GM12878 (cell line): ENCODE measurements at regions not wholly inside any gene's neighbourhood (a gene's known extent, or its start where the extent isn't known, plus 50 kb on each side); places are given as distances from the start of the nearest gene placed in this dataset.

Experiments used
- ATAC-seq: fragments of 200-7000 bp; cut with Tn5 transposase; 3 replicates; pipeline ENCODE4 v1.9.1; 2020; ENCODE audit warnings: mild to moderate bottlenecking, moderate library complexity
- BruUV-seq: library from RNA; stranded (reverse); fragments of 400-500 nt; replicated peaks from 2 replicates; lab custom pipeline; 2021; lab: Mats Ljungman, UMichigan
- CTCF ChIA-PET: fragments of 300-600 bp; sonication (Branson Sonifier 250); formaldehyde crosslinking; extraction: SDS; loops from one replicate; lab custom pipeline; 2021; ENCODE audit warnings: inconsistent platforms; lab: Yijun Ruan, JAX
- POLR2A ChIA-PET: fragments of 350-600 bp; formaldehyde crosslinking; extraction: SDS; loops from one replicate; lab custom pipeline; 2021; ENCODE audit warnings: inconsistent platforms; lab: Charles Lee
- RAD21 ChIA-PET: fragments of 300-600 bp; sonication (Branson Sonifier 250); formaldehyde crosslinking; loops from one replicate; lab custom pipeline; 2023; ENCODE audit warnings: antibody characterized with exemption; ENCODE audit not compliant: unreplicated experiment; lab: Charles Lee
- SMC1A ChIA-PET: fragments of 300-600 bp; sonication (Branson Sonifier 250); formaldehyde crosslinking; loops from one replicate; lab custom pipeline; 2023; ENCODE audit not compliant: unreplicated experiment, uncharacterized antibody; lab: Charles Lee
- DNase-seq: peaks from one replicate; pipeline ENCODE4 v3.0.0-alpha.2; 2011; ENCODE audit warnings: low read depth, low spot score
- FAIRE-seq: peaks from 3 replicates; lab custom pipeline; 2011; peaks lifted over from hg19 to GRCh38; lab: Jason Lieb, UNC
- H2AFZ ChIP-seq: 2 replicates; pipeline ENCODE4 v1.6.0; 2011; ENCODE audit warnings: low read depth, low read length, control low read depth; ENCODE audit not compliant: control insufficient read depth
- H3K27ac ChIP-seq: 2 replicates; pipeline ENCODE4 v1.5.1; 2011; ENCODE audit warnings: control low read depth; ENCODE audit not compliant: control insufficient read depth, insufficient read depth
- H3K27me3 ChIP-seq, 2 experiments: replicated peaks in 1 of 2; 2 replicates each; pipeline versions ENCODE4 v1.6.0 to v1.6.1; 2011; ENCODE audit warnings: low read length in 1 of 2; ENCODE audit not compliant: control insufficient read depth in 2 of 2, insufficient read depth in 2 of 2
- H3K36me3 ChIP-seq, 2 experiments: 2 replicates each; pipeline ENCODE4 v1.5.1; 2011; ENCODE audit warnings: low read length in 1 of 2; ENCODE audit not compliant: control insufficient read depth in 2 of 2, insufficient read depth in 2 of 2
- H3K4me1 ChIP-seq: 2 replicates; pipeline ENCODE4 v1.6.1; 2011; ENCODE audit warnings: mild to moderate bottlenecking, low read length, moderate library complexity, mixed read lengths; ENCODE audit not compliant: control insufficient read depth, insufficient read depth
- H3K4me2 ChIP-seq: 2 replicates; pipeline ENCODE4 v1.6.0; 2011; ENCODE audit warnings: control low read depth; ENCODE audit not compliant: control insufficient read depth, insufficient read depth
- H3K4me3 ChIP-seq: fragments of 200-600 bp; sonication (generic); 2 replicates; pipeline ENCODE4 v1.5.1; 2016
- H3K79me2 ChIP-seq: 2 replicates; pipeline ENCODE4 v1.6.0; 2011; ENCODE audit warnings: low read length; ENCODE audit not compliant: control insufficient read depth, insufficient read depth
- H3K9ac ChIP-seq: 2 replicates; pipeline ENCODE4 v1.8.0; 2011; ENCODE audit warnings: low read length, control low read depth, mixed read lengths; ENCODE audit not compliant: control insufficient read depth, insufficient read depth
- H3K9me3 ChIP-seq: replicated peaks from 3 replicates; pipeline ENCODE4 v1.5.1; 2011; ENCODE audit warnings: mild to moderate bottlenecking, low read length; ENCODE audit not compliant: control insufficient read depth, insufficient read depth
- H4K20me1 ChIP-seq: 2 replicates; pipeline ENCODE4 v1.6.0; 2011; ENCODE audit not compliant: control insufficient read depth, insufficient read depth
- BMI1 ChIP-seq: fragments of 450-650 bp; IDR thresholded peaks from 2 replicates; pipeline ENCODE4 v1.6.1; 2016; ENCODE audit warnings: mild to moderate bottlenecking, moderate library complexity, borderline replicate concordance
- ETV6 ChIP-seq, 2 experiments: fragments of 450-650 bp in 1 of 2; IDR thresholded peaks in 1 of 2; conservative IDR thresholded peaks in 1 of 2; 2 replicates each; pipeline ENCODE4 v1.6.1; 2014; ENCODE audit warnings: antibody characterized with exemption in 1 of 2, borderline replicate concordance in 1 of 2, low read depth in 1 of 2, mild to moderate bottlenecking in 1 of 2, moderate library complexity in 1 of 2
- FOS ChIP-seq: IDR thresholded peaks from 3 replicates; pipeline ENCODE4 v1.6.1; 2011; ENCODE audit warnings: borderline replicate concordance; ENCODE audit not compliant: insufficient read length; ENCODE audit errors: extremely low read depth
- IKZF2 ChIP-seq, 2 experiments: fragments of 450-650 bp; IDR thresholded peaks; 2 replicates each; pipeline ENCODE4 v1.6.1; 2017; ENCODE audit warnings: mild to moderate bottlenecking in 2 of 2, moderate library complexity in 2 of 2
- JUNB ChIP-seq: IDR thresholded peaks from 2 replicates; pipeline ENCODE4 v1.6.1; 2016; ENCODE audit warnings: antibody characterized with exemption, mild to moderate bottlenecking
- MEF2A ChIP-seq: IDR thresholded peaks from 2 replicates; pipeline ENCODE4 v1.6.1; 2011; ENCODE audit warnings: low read depth, mild to moderate bottlenecking, low read length, moderate library complexity; ENCODE audit not compliant: insufficient read depth
- MXI1 ChIP-seq: fragments of 150-350 bp; IDR thresholded peaks from 2 replicates; pipeline ENCODE4 v1.6.1; 2011; ENCODE audit warnings: low read depth, mild to moderate bottlenecking, inconsistent platforms, low read length, improper control_type of control experiment
- NRF1 ChIP-seq: conservative IDR thresholded peaks from 2 replicates; pipeline ENCODE4 v1.6.1; 2011; ENCODE audit warnings: mild to moderate bottlenecking, low read depth, low read length, improper control_type of control experiment
- POLR2A ChIP-seq: IDR thresholded peaks from 2 replicates; pipeline ENCODE4 v1.6.1; 2011; ENCODE audit warnings: low read depth, mild to moderate bottlenecking, low read length
- RCOR1 ChIP-seq: conservative IDR thresholded peaks from 2 replicates; pipeline ENCODE4 v1.6.1; 2012; ENCODE audit warnings: low read depth, low read length, improper control_type of control experiment
- TBL1XR1 ChIP-seq: IDR thresholded peaks from 2 replicates; pipeline ENCODE4 v1.6.1; 2012; ENCODE audit warnings: low read depth, low read length, improper control_type of control experiment
- WGBS: methylation state at CpG from one replicate; pipeline ENCODE4 v1.1.6; 2016; ENCODE audit warnings: low lambda C conversion rate; ENCODE audit not compliant: insufficient replicate concordance, insufficient coverage; ENCODE audit errors: missing lambda C conversion rate; 5-methylcytosine and 5-hydroxymethylcytosine counted together
- in situ Hi-C: fragments of 300-500 bp; cut with MboI; formaldehyde crosslinking; loops from 9 replicates; pipeline ENCODE4 v1.14.3; 2018; ENCODE audit warnings: mixed read lengths
- intact Hi-C: fragments of 100-400 bp; cut with micrococcal nuclease; formaldehyde crosslinking; loops from one replicate; pipeline ENCODE4 v1.14.2; 2022; ENCODE audit not compliant: unreplicated experiment
- TF ChIP-seq, protein P1 (sequence below): fragments of 450-650 bp; IDR thresholded peaks from 2 replicates; pipeline ENCODE4 v1.6.1; 2017; ENCODE audit warnings: low read depth, mild to moderate bottlenecking, moderate library complexity
- TF ChIP-seq, protein P2 (sequence below): IDR thresholded peaks from 2 replicates; pipeline ENCODE4 v1.6.1; 2012; ENCODE audit warnings: low read depth, low read length, improper control_type of control experiment
- TF ChIP-seq, protein P3 (sequence below): fragments of 450-650 bp; IDR thresholded peaks from 2 replicates; pipeline ENCODE4 v1.6.1; 2017; ENCODE audit warnings: mild to moderate bottlenecking, moderate library complexity

DNA sequence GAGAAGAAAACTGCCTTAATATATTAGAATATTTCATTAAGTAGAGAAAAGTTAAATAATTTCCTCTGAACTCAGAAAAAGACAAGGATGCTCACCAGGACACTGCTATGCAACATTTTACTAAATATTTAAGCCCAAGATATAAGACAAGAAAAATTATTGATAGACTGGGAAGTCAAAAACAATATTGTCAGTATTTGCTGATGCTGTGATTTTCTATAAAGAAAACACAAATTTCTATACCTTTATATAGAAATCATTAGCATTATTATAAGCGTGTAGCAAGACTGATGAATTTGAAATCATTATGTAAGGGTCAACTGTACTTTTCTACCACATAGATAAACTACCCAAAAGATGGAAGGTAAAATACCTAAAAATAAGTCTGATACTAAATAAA, 451.0 kb downstream of the RNF144A start:
- Histone ChIP-seq H4K20me1 (no peaks in the 10 kb centered on the region), H3K27ac (no peak overlapping the region), H3K27me3 (no peaks in the 10 kb centered on the region), H2AFZ (no peak overlapping the region), H3K9ac (no peak overlapping the region), H3K4me3 (no peak overlapping the region)
- RAD21 ChIA-PET: no interaction called here
- WGBS: 37% methylated on average over 1 of the region's 1 CpG
- in situ Hi-C loops: no loop called here
- no peak for FAIRE-seq
- no TSS peak for BruUV-seq
- TF ChIP-seq, protein P1, sequence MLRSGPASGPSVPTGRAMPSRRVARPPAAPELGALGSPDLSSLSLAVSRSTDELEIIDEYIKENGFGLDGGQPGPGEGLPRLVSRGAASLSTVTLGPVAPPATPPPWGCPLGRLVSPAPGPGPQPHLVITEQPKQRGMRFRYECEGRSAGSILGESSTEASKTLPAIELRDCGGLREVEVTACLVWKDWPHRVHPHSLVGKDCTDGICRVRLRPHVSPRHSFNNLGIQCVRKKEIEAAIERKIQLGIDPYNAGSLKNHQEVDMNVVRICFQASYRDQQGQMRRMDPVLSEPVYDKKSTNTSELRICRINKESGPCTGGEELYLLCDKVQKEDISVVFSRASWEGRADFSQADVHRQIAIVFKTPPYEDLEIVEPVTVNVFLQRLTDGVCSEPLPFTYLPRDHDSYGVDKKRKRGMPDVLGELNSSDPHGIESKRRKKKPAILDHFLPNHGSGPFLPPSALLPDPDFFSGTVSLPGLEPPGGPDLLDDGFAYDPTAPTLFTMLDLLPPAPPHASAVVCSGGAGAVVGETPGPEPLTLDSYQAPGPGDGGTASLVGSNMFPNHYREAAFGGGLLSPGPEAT: no peak
- TF ChIP-seq IKZF2 (IDR thresholded peaks at IDR 0.05) (no peak), MXI1 (no peak), POLR2A (no peak), TBL1XR1 (no peak), NRF1 (no peak)
- TF ChIP-seq, protein P2, sequence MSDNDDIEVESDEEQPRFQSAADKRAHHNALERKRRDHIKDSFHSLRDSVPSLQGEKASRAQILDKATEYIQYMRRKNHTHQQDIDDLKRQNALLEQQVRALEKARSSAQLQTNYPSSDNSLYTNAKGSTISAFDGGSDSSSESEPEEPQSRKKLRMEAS: no peak
- TF ChIP-seq, all 136 proteins: peak for 0
- Histone ChIP-seq H3K4me2 (no peak overlapping the region), H3K79me2 (no peaks in the 10 kb centered on the region), H3K4me1 (no peaks in the 10 kb centered on the region), H3K9me3 (no peaks in the 10 kb centered on the region), H3K36me3 (no peaks in the 10 kb centered on the region)
- ATAC-seq (no peak), DNase-seq (no peak)
- CTCF ChIA-PET: no interaction called here
- SMC1A ChIA-PET: no interaction called here
- POLR2A ChIA-PET: no interaction called here
- intact Hi-C loops: no loop called here

DNA sequence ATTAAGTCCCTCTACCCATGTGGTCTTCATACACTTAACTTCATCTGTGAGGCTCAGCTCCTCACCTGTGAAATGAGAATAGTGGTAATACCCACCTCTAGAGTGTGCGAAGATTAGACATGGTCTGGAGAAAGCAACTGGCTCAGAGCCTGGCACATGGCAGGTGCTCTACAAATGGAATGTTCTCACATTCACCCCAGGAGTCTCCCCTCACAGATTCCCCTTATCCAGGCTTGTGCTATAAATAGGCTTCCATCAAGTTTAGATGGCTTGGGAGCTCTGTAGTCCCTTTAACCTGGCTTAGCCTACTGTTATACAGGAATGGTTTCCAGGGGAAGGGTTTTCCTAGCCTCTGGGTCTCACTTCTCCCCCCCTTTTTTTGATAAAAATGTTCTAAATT, 455.9 kb downstream of the RNF144A start:
- Histone ChIP-seq H3K9me3 (no peaks in the 10 kb centered on the region), H3K4me3 (no peak overlapping the region), H3K79me2 (no peaks in the 10 kb centered on the region), H2AFZ (no peak overlapping the region), H4K20me1 (no peaks in the 10 kb centered on the region), H3K27me3 (no peaks in the 10 kb centered on the region), H3K36me3 (no peaks in the 10 kb centered on the region), H3K27ac (no peak overlapping the region), H3K4me2 (no peak overlapping the region), H3K9ac (no peak overlapping the region), H3K4me1 (no peaks in the 10 kb centered on the region)
- intact Hi-C loops: no loop called here
- no peak for DNase-seq
- ChIA-PET RAD21 (no interaction called here), POLR2A (no interaction called here), CTCF (no interaction called here), SMC1A (no interaction called here)
- BruUV-seq: no TSS peak
- no peak for FAIRE-seq
- WGBS: 93% methylated on average over 1 of the region's 1 CpG
- no peak for ATAC-seq
- in situ Hi-C loops: no loop called here
- TF ChIP-seq BMI1 (no peak), MEF2A (no peak), RCOR1 (no peak), ETV6 (conservative IDR thresholded peaks at IDR 0.05 in 1 of 2, IDR thresholded peaks at IDR 0.05 in 1 of 2; ENCODE audit: borderline replicate concordance in 1 of 2, low read depth in 1 of 2) (no peak), JUNB (no peak), FOS (no peak)
- TF ChIP-seq, protein P3, sequence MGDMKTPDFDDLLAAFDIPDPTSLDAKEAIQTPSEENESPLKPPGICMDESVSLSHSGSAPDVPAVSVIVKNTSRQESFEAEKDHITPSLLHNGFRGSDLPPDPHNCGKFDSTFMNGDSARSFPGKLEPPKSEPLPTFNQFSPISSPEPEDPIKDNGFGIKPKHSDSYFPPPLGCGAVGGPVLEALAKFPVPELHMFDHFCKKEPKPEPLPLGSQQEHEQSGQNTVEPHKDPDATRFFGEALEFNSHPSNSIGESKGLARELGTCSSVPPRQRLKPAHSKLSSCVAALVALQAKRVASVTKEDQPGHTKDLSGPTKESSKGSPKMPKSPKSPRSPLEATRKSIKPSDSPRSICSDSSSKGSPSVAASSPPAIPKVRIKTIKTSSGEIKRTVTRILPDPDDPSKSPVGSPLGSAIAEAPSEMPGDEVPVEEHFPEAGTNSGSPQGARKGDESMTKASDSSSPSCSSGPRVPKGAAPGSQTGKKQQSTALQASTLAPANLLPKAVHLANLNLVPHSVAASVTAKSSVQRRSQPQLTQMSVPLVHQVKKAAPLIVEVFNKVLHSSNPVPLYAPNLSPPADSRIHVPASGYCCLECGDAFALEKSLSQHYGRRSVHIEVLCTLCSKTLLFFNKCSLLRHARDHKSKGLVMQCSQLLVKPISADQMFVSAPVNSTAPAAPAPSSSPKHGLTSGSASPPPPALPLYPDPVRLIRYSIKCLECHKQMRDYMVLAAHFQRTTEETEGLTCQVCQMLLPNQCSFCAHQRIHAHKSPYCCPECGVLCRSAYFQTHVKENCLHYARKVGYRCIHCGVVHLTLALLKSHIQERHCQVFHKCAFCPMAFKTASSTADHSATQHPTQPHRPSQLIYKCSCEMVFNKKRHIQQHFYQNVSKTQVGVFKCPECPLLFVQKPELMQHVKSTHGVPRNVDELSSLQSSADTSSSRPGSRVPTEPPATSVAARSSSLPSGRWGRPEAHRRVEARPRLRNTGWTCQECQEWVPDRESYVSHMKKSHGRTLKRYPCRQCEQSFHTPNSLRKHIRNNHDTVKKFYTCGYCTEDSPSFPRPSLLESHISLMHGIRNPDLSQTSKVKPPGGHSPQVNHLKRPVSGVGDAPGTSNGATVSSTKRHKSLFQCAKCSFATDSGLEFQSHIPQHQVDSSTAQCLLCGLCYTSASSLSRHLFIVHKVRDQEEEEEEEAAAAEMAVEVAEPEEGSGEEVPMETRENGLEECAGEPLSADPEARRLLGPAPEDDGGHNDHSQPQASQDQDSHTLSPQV: no peak
